Adrenal gland (tissue), 9 donors: ENCODE measurements at regions not wholly inside any gene's neighbourhood (a gene's known extent, or its start where the extent isn't known, plus 50 kb on each side); places are given as distances from the start of the nearest gene placed in this dataset.

Experiments
- DNase-seq, 7 donors: peaks; one replicate each; pipeline ENCODE4 v3.0.0-alpha.2; 2019 to 2020
- H3K27ac ChIP-seq, 5 donors: fragments of 200-600 bp; sonication (generic) in 4 of 5; 1 replicate in 3 of 5; 2 replicates in 2 of 5; pipeline versions ENCODE4 v1.5.1 to v1.8.0; 2016 to 2020; ENCODE audit warnings: mild to moderate bottlenecking in 1 of 5
- H3K27me3 ChIP-seq: fragments of 200-600 bp; 2 replicates; pipeline ENCODE4 v1.8.0; 2021
- H3K36me3 ChIP-seq, 2 donors: fragments of 200-600 bp; replicated peaks in 1 of 2; 1 replicate in 1 of 2; 2 replicates in 1 of 2; pipeline versions ENCODE4 v1.5.1 to v1.8.0; 2018 to 2022
- H3K4me1 ChIP-seq, 2 donors: fragments of 200-600 bp; replicated peaks in 1 of 2; 1 replicate in 1 of 2; 2 replicates in 1 of 2; pipeline versions ENCODE4 v1.5.1 to v1.8.0; 2018 to 2021
- H3K4me3 ChIP-seq, 4 donors: fragments of 200-600 bp; sonication (generic) in 3 of 4; one replicate each; pipeline ENCODE4 v1.5.1; 2016 to 2018
- H3K9me3 ChIP-seq, 3 donors: fragments of 200-600 bp; sonication (generic) in 1 of 3; replicated peaks in 1 of 3; 1 replicate in 2 of 3; 2 replicates in 1 of 3; pipeline versions ENCODE4 v1.5.1 to v1.8.0; 2016 to 2021
- CTCF ChIP-seq, 6 experiments: fragments of 450-650 bp in 4 of 6; fragments of 200-600 bp in 2 of 6; sonication (generic) in 1 of 6; IDR thresholded peaks; 1 replicate in 5 of 6; 2 replicates in 1 of 6; pipeline versions ENCODE4 v1.5.1 to v1.8.0; 2016 to 2021; ENCODE audit warnings: antibody characterized with exemption in 6 of 6, mild to moderate bottlenecking in 2 of 6, moderate library complexity in 1 of 6
- POLR2A ChIP-seq, 2 donors: fragments of 450-650 bp; IDR thresholded peaks; one replicate each; pipeline ENCODE4 v1.6.1; 2017; ENCODE audit warnings: antibody characterized with exemption in 2 of 2, mild to moderate bottlenecking in 2 of 2, moderate library complexity in 1 of 2
- WGBS, 4 donors: extraction: QIAGEN DNeasy Blood & Tissue Kit in 2 of 4; methylation state at CpG; one replicate each; pipeline versions ENCODE4 v1.1.5 to v1.1.7; 2013 to 2017; 5-methylcytosine and 5-hydroxymethylcytosine counted together
- intact Hi-C, 2 donors: fragments of 100-400 bp; cut with DNase I; formaldehyde crosslinking; loops; one replicate each; pipeline versions ENCODE4 v1.14.1 to v1.15.0; 2022 to 2023
- donor health status: healthy with polysubstance abuse.
- donor health status: Bipolar disorder and iron deficiency.
- donor health status: DM: yes; HTN: yes; CAD: no.
- donor health status: DM: no; HTN: no; CAD: no.
- donor health status: DM: no; HTN: no; CAD: no.

GRCh38 chr9:82363198-82363597, 374.6 kb downstream of the SPATA31D1 start:
- WGBS, 4 donors: 70 to 90% (median 83%) methylated on average over 5 of the region's 5 CpGs
- no peak for DNase-seq
- Histone ChIP-seq H3K4me3 (no peak overlapping the region), H3K27ac (no peak overlapping the region), H3K4me1 (no peaks in the 10 kb centered on the region), H3K27me3 (no peaks in the 10 kb centered on the region), H3K9me3 (no peaks in the 10 kb centered on the region), H3K36me3 (no peaks in the 10 kb centered on the region)
- intact Hi-C loops: no loop called here
- TF ChIP-seq CTCF (IDR thresholded peaks at IDR 0.05): no peak
- TF ChIP-seq POLR2A (IDR thresholded peaks at IDR 0.05): no peak

- H3K4me1 ChIP-seq: no peaks in the 10 kb centered on the region
- no peaks in the 10 kb centered on the region for H3K9me3 ChIP-seq
- 74 to 87% (median 81%) methylated on average over 5 of the region's 5 CpGs for WGBS, 4 donors
- no peak overlapping the region for H3K27ac ChIP-seq
- H3K27me3 ChIP-seq: no peaks in the 10 kb centered on the region
- TF ChIP-seq CTCF (IDR thresholded peaks at IDR 0.05) (no peak), POLR2A (IDR thresholded peaks at IDR 0.05) (no peak)
- H3K4me3 ChIP-seq: no peak overlapping the region
- intact Hi-C loops: no loop called here
- no peak for DNase-seq
- no peaks in the 10 kb centered on the region for H3K36me3 ChIP-seq
Measured at GRCh38 chr9:82363682-82364081, 375.1 kb downstream of the SPATA31D1 start.

GRCh38 chr9:82367016-82367415, 378.4 kb downstream of the SPATA31D1 start:
- intact Hi-C loops: no loop called here
- WGBS, 4 donors: 51 to 67% (median 66%) methylated on average over 2 of the region's 2 CpGs
- DNase-seq: peak in 1 of 7 donors; percentile 57

GRCh38 chr9:82367929-82368328, 379.4 kb downstream of the SPATA31D1 start:
- Histone ChIP-seq H3K27me3 (no peaks in the 10 kb centered on the region), H3K4me3 (no peak overlapping the region), H3K36me3 (no peaks in the 10 kb centered on the region), H3K27ac (no peak overlapping the region), H3K4me1 (no peaks in the 10 kb centered on the region), H3K9me3 (no peaks in the 10 kb centered on the region)
- TF ChIP-seq CTCF (IDR thresholded peaks at IDR 0.05): no peak
- no peak for TF ChIP-seq POLR2A (IDR thresholded peaks at IDR 0.05)
- intact Hi-C loops: no loop called here
- WGBS, 4 donors: 77 to 89% (median 84%) methylated on average over 1 of the region's 1 CpG
- no peak for DNase-seq

More at GRCh38 chr9:82367016-82367415, 378.4 kb downstream of the SPATA31D1 start:
- Histone ChIP-seq H3K9me3 (no peaks in the 10 kb centered on the region), H3K4me1 (no peaks in the 10 kb centered on the region), H3K4me3 (no peak overlapping the region), H3K27ac (no peak overlapping the region), H3K27me3 (no peaks in the 10 kb centered on the region), H3K36me3 (no peaks in the 10 kb centered on the region)
- TF ChIP-seq POLR2A (IDR thresholded peaks at IDR 0.05) (no peak), CTCF (IDR thresholded peaks at IDR 0.05) (no peak)
